SK-N-MC (cell line): ENCODE measurements at regions not wholly inside any gene's neighbourhood (a gene's known extent, or its start where the extent isn't known, plus 50 kb on each side); places are given as distances from the start of the nearest gene placed in this dataset.

Source experiments
- DNase-seq: peaks from one replicate; pipeline ENCODE4 v3.0.0-alpha.2; 2011; ENCODE audit warnings: low read depth, low spot score
- H3K27ac ChIP-seq: fragments of 200-600 bp; sonication (generic); 2 replicates; pipeline ENCODE4 v1.5.1; 2016; ENCODE audit warnings: mixed run types
- H3K36me3 ChIP-seq: fragments of 200-600 bp; sonication (generic); 2 replicates; pipeline ENCODE4 v1.6.1; 2017; ENCODE audit warnings: antibody characterized with exemption, low read length, mixed read lengths; ENCODE audit not compliant: insufficient read depth
- H3K4me3 ChIP-seq: fragments of 200-600 bp; sonication (generic); 2 replicates; pipeline ENCODE4 v1.5.1; 2016
- H3K9ac ChIP-seq: fragments of 200-600 bp; sonication (generic); 2 replicates; pipeline ENCODE4 v1.8.0; 2017; ENCODE audit warnings: mixed run types, mixed read lengths; ENCODE audit not compliant: insufficient read length
- H3K9me3 ChIP-seq: fragments of 200-600 bp; sonication (generic); 2 replicates; pipeline ENCODE4 v1.6.1; 2017; ENCODE audit warnings: low read depth, mild to moderate bottlenecking, antibody characterized with exemption, low read length, moderate library complexity, mixed read lengths
- EZH2 ChIP-seq: fragments of 200-600 bp; sonication (generic); IDR thresholded peaks from one replicate; pipeline ENCODE4 v1.6.1; 2017; ENCODE audit warnings: antibody characterized with exemption
- FOXP2 ChIP-seq: optimal IDR thresholded peaks from 2 replicates; pipeline ENCODE3; 2011; ENCODE audit warnings: mild to moderate bottlenecking, moderate library complexity; ENCODE audit not compliant: insufficient read depth; ENCODE audit errors: extremely low read length, control extremely low read depth
- POLR2AphosphoS5 ChIP-seq: IDR thresholded peaks from 2 replicates; pipeline ENCODE4 v1.6.1; 2012; ENCODE audit warnings: mild to moderate bottlenecking, low read depth, low read length, borderline replicate concordance

DNA sequence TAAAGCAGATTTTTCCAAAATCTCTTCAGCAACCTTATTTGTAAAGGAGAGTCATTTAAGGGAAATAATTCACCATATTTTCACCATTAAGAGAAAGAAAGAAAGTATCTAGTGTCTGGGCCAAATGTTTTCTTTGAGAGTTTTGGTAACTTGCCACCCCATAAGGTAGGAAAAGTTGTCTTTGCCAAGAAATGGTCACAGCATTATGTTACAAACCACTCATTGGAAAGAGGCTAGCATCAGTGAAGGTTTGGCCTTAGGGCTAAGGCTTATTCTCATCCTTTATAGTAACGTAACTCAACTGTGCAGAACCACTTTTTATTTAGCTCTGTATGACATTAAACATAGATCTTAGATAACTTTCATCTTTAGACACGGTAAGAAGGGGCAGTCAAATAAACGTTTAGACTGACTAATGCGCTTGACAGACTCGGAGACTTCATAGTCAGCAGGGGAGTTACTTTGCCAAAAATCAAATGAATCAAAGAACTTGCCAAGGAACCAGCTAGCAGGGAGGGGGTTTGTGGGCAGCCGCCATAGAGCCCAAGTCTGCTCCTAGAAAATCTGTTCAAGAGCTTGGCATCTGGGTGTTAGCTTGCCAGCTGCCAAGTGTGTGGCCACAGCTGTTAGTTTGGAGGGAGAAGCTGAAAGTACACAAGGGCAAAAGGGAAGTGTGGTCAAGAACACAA, 182.8 kb upstream of the GRID2 start:
- Histone ChIP-seq H3K27ac (no peak overlapping the region), H3K36me3 (no peaks in the 10 kb centered on the region), H3K4me3 (no peak overlapping the region), H3K9ac (no peak overlapping the region), H3K9me3 (no peaks in the 10 kb centered on the region)
- TF ChIP-seq EZH2 (no peak), POLR2AphosphoS5 (no peak), FOXP2 (no peak)
- DNase-seq, result no peak

DNA sequence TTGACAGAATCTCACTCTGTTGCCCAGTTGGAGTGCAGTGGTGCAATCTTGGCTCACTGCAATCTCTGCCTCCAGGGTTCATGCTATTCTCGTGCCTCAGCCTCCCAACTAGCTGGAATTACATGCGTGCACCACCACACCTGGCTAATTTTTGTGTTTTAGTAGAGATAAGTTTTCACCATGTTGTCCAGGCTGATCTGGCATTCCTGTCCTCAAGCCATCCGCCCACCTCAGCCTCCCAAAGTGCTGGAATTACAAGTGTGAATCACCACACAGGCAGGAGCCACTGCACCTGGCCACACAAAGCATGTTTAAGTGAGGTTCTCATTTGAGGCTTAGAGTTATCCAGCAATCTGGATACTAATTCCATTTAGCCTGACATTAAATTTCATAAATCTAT, 180.9 kb upstream of the GRID2 start:
- Histone ChIP-seq H3K36me3 (no peaks in the 10 kb centered on the region), H3K27ac (no peak overlapping the region), H3K9me3 (no peaks in the 10 kb centered on the region), H3K9ac (no peak overlapping the region), H3K4me3 (no peak overlapping the region)
- DNase-seq, result no peak
- no peak for TF ChIP-seq POLR2AphosphoS5
- TF ChIP-seq EZH2, result no peak
- no peak for TF ChIP-seq FOXP2

DNA sequence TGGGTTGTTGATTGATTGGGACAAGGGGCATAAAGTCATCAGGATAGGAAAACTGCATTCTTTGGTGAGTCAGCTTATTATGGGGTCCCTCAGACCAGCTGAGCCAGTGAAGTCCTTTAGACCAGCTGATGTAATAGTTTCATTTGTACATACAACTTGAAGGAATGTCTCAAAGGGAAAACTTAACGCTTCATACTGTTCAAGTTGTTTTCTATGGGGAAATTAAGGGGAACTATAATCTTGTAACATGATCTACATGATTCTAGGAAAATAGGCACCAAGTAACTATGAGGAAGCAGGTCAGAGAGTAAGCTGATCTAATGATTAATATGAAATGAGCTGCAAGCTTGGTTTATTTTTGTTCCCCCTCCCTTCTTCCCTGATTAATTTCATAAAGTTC, 175.1 kb upstream of the GRID2 start:
- H3K9me3 ChIP-seq, result no peaks in the 10 kb centered on the region
- TF ChIP-seq POLR2AphosphoS5 (no peak), EZH2 (no peak), FOXP2 (no peak)
- no peak for DNase-seq
- H3K36me3 ChIP-seq, result no peaks in the 10 kb centered on the region
- no peak overlapping the region for H3K4me3 ChIP-seq
- no peak overlapping the region for H3K9ac ChIP-seq
- no peak overlapping the region for H3K27ac ChIP-seq

DNA sequence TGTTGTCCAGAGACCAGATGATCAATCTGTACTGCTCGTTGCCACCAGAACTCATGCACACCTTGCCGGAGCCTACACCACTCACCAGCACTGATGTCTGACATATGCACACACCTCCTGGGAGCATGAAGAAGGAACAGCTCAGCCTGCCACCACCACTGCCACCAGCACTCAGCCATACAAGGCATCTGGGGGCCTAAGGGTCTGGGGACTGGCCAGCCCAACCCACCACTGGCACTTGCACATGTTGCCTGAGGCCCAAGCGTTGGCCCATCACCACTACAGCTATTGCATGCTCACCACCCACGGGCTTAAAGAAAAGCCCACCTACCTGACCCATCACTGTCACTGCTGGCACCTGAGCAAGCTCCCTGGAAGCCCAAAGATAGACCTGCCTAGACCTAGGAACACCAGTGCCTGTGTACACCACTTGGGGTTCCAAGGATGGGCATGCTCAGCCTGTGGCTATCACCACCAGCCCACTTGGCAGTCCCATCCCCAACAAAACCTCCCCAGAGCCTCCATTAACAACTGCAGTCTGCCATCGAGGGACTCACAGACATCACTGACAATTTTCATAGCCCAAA, 174.3 kb upstream of the GRID2 start:
- no peaks in the 10 kb centered on the region for H3K9me3 ChIP-seq
- no peak overlapping the region for H3K4me3 ChIP-seq
- no peak for DNase-seq
- no peak overlapping the region for H3K27ac ChIP-seq
- no peak overlapping the region for H3K9ac ChIP-seq
- H3K36me3 ChIP-seq, result no peaks in the 10 kb centered on the region
- no peak for TF ChIP-seq FOXP2
- TF ChIP-seq POLR2AphosphoS5, result no peak

DNA sequence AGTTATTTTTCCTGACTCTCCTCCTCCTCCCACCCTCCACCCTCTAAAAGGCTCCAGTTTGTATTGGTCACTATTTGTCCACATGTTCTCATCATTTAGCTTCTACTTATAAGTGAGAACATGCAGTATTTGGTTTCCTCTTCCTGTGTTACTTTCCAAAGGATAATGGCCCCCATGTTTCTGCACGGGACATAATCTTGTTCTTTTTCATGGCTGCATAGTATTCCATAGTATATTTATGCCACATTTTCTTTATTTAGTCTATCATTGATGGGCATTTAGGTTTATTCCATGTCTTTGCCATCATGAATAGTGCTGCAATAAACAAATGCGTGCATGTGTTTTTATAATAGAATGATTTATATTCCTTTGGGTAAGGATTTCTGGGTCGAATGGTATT, 167.3 kb upstream of the GRID2 start:
- H3K27ac ChIP-seq, result no peak overlapping the region
- no peak for DNase-seq
- H3K9me3 ChIP-seq, result no peaks in the 10 kb centered on the region
- no peaks in the 10 kb centered on the region for H3K36me3 ChIP-seq
- H3K4me3 ChIP-seq, result no peak overlapping the region
- TF ChIP-seq FOXP2 (no peak), POLR2AphosphoS5 (no peak), EZH2 (no peak)
- no peak overlapping the region for H3K9ac ChIP-seq

- Histone ChIP-seq H3K36me3 (no peaks in the 10 kb centered on the region), H3K27ac (no peak overlapping the region), H3K4me3 (no peak overlapping the region), H3K9ac (no peak overlapping the region), H3K9me3 (peaks cover 4% of the 10 kb centered on the region; the same call in 1 of the 2 replicates)
- TF ChIP-seq EZH2 (no peak), FOXP2 (no peak), POLR2AphosphoS5 (no peak)
- no peak for DNase-seq
Observed at GRCh38 chr4:92163348-92163747, 140.4 kb upstream of the GRID2 start.

DNA sequence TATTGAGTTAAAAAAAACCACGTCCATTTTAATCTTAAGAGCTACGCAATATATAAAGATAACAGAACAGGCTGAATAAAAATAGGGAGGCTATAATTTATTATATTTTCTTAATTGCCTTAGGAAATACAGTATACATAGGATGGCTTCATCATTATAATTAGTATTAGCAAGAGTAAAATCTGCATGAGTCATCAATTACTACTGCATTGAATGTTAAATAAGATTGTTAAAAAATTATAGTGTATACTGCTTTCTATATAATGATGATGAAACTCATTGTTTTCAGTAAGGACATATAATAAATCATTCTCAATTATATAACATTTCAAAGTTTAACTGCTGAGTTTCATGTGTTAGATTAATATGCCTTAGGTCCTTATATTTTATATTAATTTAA, 133.4 kb upstream of the GRID2 start:
- H3K4me3 ChIP-seq, result no peak overlapping the region
- DNase-seq, result no peak
- TF ChIP-seq POLR2AphosphoS5, result no peak
- no peak for TF ChIP-seq FOXP2
- TF ChIP-seq EZH2, result no peak
- H3K36me3 ChIP-seq, result no peaks in the 10 kb centered on the region
- no peak overlapping the region for H3K9ac ChIP-seq
- H3K27ac ChIP-seq, result no peak overlapping the region
- H3K9me3 ChIP-seq, result peaks cover 4% of the 10 kb centered on the region; the same call in 1 of the 2 replicates

GRCh38 chr4:92172203-92172602, 131.6 kb upstream of the GRID2 start:
- no peak for DNase-seq
- H3K9ac ChIP-seq, result no peak overlapping the region
- H3K4me3 ChIP-seq, result no peak overlapping the region
- TF ChIP-seq FOXP2, result no peak
- no peak overlapping the region for H3K27ac ChIP-seq
- no peaks in the 10 kb centered on the region for H3K9me3 ChIP-seq
- H3K36me3 ChIP-seq, result no peaks in the 10 kb centered on the region

DNA sequence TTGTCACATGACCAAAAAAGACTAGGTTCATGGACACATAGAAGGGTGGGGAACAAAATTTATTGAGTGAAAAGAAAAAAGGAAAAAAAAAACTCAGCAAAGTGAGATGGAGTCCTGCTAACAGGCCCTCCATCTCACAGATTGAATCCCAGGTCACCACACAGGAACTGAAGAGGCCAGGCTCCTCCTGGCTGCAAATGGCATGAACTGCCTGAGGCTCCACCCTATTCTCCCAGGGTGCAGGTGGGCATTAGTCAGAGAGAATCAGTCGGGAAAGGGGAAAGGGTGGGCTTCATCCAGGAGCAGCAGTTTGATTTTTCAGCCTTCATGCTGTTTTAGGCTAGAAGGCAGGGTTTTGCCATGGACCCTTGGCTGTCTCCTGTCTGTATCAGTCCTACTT, 128.5 kb upstream of the GRID2 start:
- Histone ChIP-seq H3K4me3 (no peak overlapping the region), H3K9me3 (0 out of 2 replicates have a peak, but pooled peaks cover 4% of the 10 kb centered on the region), H3K27ac (no peak overlapping the region), H3K9ac (no peak overlapping the region), H3K36me3 (no peaks in the 10 kb centered on the region)
- DNase-seq, result no peak
- TF ChIP-seq FOXP2 (no peak), POLR2AphosphoS5 (no peak), EZH2 (no peak)
